ENCODE measurements at regions not wholly inside any gene's neighbourhood (a gene's known extent, or its start where the extent isn't known, plus 50 kb on each side); places are given as distances from the start of the nearest gene placed in this dataset.

DNA sequence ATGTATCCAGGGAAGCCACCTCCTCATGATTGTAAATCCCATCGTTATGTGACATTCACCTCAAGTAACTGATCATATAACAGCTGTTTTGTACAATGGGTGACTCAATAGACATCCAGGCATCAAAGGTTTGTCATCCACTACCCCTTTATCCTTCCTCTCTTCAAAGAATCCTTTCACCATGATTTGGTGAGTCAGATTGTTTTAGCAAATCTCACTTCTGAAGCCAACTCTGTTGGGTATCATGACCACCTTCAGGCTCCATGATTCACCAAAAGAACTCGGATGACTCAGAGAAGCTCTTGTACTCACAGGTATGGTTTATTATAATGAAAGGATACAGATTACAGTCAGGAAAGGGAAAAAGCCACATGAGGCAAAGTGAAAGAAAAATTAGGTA is 132.1 kb downstream of the PWWP3B start:
- no peaks in the 10 kb centered on the region for H3K36me3 ChIP-seq
- no peak for DNase-seq (ENCODE audit: low spot score)
- no peaks in the 10 kb centered on the region for H3K4me1 Mint-ChIP-seq
- H3K9me3 Mint-ChIP-seq, result peaks cover 3% of the 10 kb centered on the region
- H3K27ac ChIP-seq, result no peak overlapping the region
- no peak overlapping the region for H2AFZ ChIP-seq (replicated peaks)
- no peak overlapping the region for H3K4me2 ChIP-seq
- H3K4me3 ChIP-seq, result no peak overlapping the region
- TF ChIP-seq, protein P1, sequence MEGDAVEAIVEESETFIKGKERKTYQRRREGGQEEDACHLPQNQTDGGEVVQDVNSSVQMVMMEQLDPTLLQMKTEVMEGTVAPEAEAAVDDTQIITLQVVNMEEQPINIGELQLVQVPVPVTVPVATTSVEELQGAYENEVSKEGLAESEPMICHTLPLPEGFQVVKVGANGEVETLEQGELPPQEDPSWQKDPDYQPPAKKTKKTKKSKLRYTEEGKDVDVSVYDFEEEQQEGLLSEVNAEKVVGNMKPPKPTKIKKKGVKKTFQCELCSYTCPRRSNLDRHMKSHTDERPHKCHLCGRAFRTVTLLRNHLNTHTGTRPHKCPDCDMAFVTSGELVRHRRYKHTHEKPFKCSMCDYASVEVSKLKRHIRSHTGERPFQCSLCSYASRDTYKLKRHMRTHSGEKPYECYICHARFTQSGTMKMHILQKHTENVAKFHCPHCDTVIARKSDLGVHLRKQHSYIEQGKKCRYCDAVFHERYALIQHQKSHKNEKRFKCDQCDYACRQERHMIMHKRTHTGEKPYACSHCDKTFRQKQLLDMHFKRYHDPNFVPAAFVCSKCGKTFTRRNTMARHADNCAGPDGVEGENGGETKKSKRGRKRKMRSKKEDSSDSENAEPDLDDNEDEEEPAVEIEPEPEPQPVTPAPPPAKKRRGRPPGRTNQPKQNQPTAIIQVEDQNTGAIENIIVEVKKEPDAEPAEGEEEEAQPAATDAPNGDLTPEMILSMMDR (IDR thresholded peaks at IDR 0.05), result no peak
- no peak for TF ChIP-seq EZH2 (IDR thresholded peaks at IDR 0.05)
- no peak for TF ChIP-seq EZH2phosphoT487 (IDR thresholded peaks at IDR 0.05)
- no peaks in the 10 kb centered on the region for H3K27me3 ChIP-seq
- no peak overlapping the region for H3K4me3 Mint-ChIP-seq
- no peaks in the 10 kb centered on the region for H3K4me1 ChIP-seq
- no peaks in the 10 kb centered on the region for H4K20me1 ChIP-seq (ENCODE audit: low read depth)
- H3K79me2 ChIP-seq (ENCODE audit: low read depth), result no peaks in the 10 kb centered on the region
- H3K9me3 ChIP-seq (ENCODE audit: low read depth), result peaks cover 13% of the 10 kb centered on the region
- no peaks in the 10 kb centered on the region for H3K36me3 Mint-ChIP-seq
- no peak overlapping the region for H3K9ac ChIP-seq
- no peak overlapping the region for H3K27ac Mint-ChIP-seq
- no peaks in the 10 kb centered on the region for H3F3A ChIP-seq (ENCODE audit: low read depth)
- no peaks in the 10 kb centered on the region for H3K27me3 Mint-ChIP-seq (ENCODE audit: insufficient read depth, low read depth)

DNA sequence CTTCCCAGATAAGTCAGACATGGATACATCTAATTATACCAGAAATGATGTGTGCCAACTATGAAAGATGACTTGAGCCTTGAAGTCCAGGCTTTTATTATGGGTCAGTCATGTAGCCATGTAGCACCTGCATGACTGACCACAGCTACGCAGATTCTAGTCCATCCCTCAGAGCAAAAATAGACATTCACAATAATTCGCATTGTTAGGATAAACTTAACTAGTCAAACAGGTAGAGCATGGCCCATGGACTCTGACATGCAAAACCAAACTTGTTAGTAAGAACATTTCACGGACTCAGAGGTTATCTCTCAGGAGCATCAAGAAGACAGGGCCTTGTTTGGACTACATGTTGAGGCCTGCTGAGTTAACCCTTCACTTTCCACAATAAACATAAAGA is 132.6 kb downstream of the PWWP3B start:
- Histone ChIP-seq H3K27me3 (no peaks in the 10 kb centered on the region), H3K4me2 (no peak overlapping the region), H3K9ac (no peak overlapping the region), H3K9me3 (ENCODE audit: low read depth) (peaks cover 17% of the 10 kb centered on the region), H3K4me1 (no peaks in the 10 kb centered on the region), H2AFZ (replicated peaks) (no peak overlapping the region), H4K20me1 (ENCODE audit: low read depth) (no peaks in the 10 kb centered on the region), H3K27ac (no peak overlapping the region), H3K4me3 (no peak overlapping the region), H3F3A (ENCODE audit: low read depth) (no peaks in the 10 kb centered on the region), H3K36me3 (no peaks in the 10 kb centered on the region), H3K79me2 (ENCODE audit: low read depth) (no peaks in the 10 kb centered on the region)
- Mint-ChIP-seq H3K9me3 (peaks cover 3% of the 10 kb centered on the region), H3K36me3 (no peaks in the 10 kb centered on the region), H3K27me3 (ENCODE audit: insufficient read depth, low read depth) (no peaks in the 10 kb centered on the region), H3K4me3 (no peak overlapping the region), H3K4me1 (no peaks in the 10 kb centered on the region), H3K27ac (no peak overlapping the region)
- no peak for DNase-seq (ENCODE audit: low spot score)
- TF ChIP-seq, protein P1 (IDR thresholded peaks at IDR 0.05), result no peak
- no peak for TF ChIP-seq EZH2phosphoT487 (IDR thresholded peaks at IDR 0.05)
- TF ChIP-seq EZH2 (IDR thresholded peaks at IDR 0.05), result no peak

DNA sequence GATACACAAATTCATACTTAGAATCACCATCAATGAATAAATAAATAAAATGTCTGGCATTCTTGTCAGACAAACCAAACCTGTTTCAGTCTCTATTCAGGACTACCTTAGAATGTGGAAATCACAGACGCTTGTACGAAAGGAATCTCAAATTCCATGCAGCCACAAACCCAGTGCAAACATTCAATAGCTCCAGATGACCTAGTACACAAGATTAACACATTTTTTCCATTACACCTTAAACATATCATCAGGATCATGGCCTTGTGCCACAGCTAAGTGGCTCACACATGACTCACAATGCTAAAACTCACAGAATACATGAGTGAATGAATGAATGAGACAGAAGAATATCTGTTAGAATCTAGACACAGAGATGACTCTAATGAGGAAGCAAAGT is 134.2 kb downstream of the PWWP3B start:
- H4K20me1 ChIP-seq (ENCODE audit: low read depth), result no peaks in the 10 kb centered on the region
- no peak overlapping the region for H3K4me2 ChIP-seq
- H3K27me3 Mint-ChIP-seq (ENCODE audit: insufficient read depth, low read depth), result no peaks in the 10 kb centered on the region
- H3K4me3 Mint-ChIP-seq, result no peak overlapping the region
- H3K9ac ChIP-seq, result no peak overlapping the region
- no peak overlapping the region for H3K4me3 ChIP-seq
- DNase-seq (ENCODE audit: low spot score), result no peak
- no peak overlapping the region for H2AFZ ChIP-seq (replicated peaks)
- peaks cover 17% of the 10 kb centered on the region for H3K9me3 ChIP-seq (ENCODE audit: low read depth)
- no peaks in the 10 kb centered on the region for H3K79me2 ChIP-seq (ENCODE audit: low read depth)
- no peak overlapping the region for H3K27ac ChIP-seq
- no peaks in the 10 kb centered on the region for H3K27me3 ChIP-seq
- H3K27ac Mint-ChIP-seq, result no peak overlapping the region
- no peaks in the 10 kb centered on the region for H3K4me1 Mint-ChIP-seq
- H3K4me1 ChIP-seq, result no peaks in the 10 kb centered on the region
- peaks cover 6% of the 10 kb centered on the region for H3K9me3 Mint-ChIP-seq
- TF ChIP-seq EZH2 (IDR thresholded peaks at IDR 0.05) (no peak), EZH2phosphoT487 (IDR thresholded peaks at IDR 0.05) (no peak)
- TF ChIP-seq, protein P1 (IDR thresholded peaks at IDR 0.05), result no peak
- H3K36me3 Mint-ChIP-seq, result no peaks in the 10 kb centered on the region
- H3F3A ChIP-seq (ENCODE audit: low read depth), result no peaks in the 10 kb centered on the region
- H3K36me3 ChIP-seq, result no peaks in the 10 kb centered on the region
